RWPE1 (cell line): ENCODE measurements at regions not wholly inside any gene's neighbourhood (a gene's known extent, or its start where the extent isn't known, plus 50 kb on each side); places are given as distances from the start of the nearest gene placed in this dataset.

ENCODE experiments used
- CTCF ChIA-PET: fragments of 350-600 bp; sonication (Branson Sonifier 250); formaldehyde crosslinking; extraction: SDS; loops from one replicate; lab custom pipeline; 2021; lab: Yijun Ruan, JAX
- POLR2A ChIA-PET: fragments of 400-600 bp; formaldehyde crosslinking; extraction: SDS; loops from one replicate; lab custom pipeline; 2020; ENCODE audit warnings: antibody characterized with exemption; ENCODE audit not compliant: low non-redundant PET; lab: Yijun Ruan, JAX
- DNase-seq: peaks from one replicate; pipeline ENCODE4 v3.0.0; 2012; ENCODE audit warnings: low spot score
- H3K27ac ChIP-seq: fragments of 450-650 bp; 2 replicates; pipeline ENCODE4 v1.5.1; 2017
- CTCF ChIP-seq: fragments of 450-650 bp; conservative IDR thresholded peaks from 2 replicates; pipeline ENCODE4 v1.5.1; 2017; ENCODE audit warnings: low read depth, mild to moderate bottlenecking

- no peak for TF ChIP-seq CTCF
- ChIA-PET CTCF (no interaction called here), POLR2A (no interaction called here)
- DNase-seq = no peak
- H3K27ac ChIP-seq = no peak overlapping the region
Observed at GRCh38 chr1:165078391-165078790, 278.1 kb downstream of the LMX1A start.

GRCh38 chr1:165075725-165076370, 280.7 kb downstream of the LMX1A start:
- ChIA-PET CTCF (interaction anchor here (0.7 kb wide), 1 partner anchor 1072 kb away, joined by 5 read pairs; no protein-coding TSS in a partner anchor), POLR2A (no interaction called here)
- no peak overlapping the region for H3K27ac ChIP-seq
- TF ChIP-seq CTCF = peak; percentile 20; the same call in 1 of the 2 replicates
- DNase-seq = peak; percentile 13

GRCh38 chr1:165073185-165074007, 283.1 kb downstream of the LMX1A start:
- ChIA-PET CTCF (interaction anchor here (0.5 to 0.8 kb wide), 13 partner anchors 9 to 1903 kb away, joined by 3 to 5 read pairs (median 3); no protein-coding TSS in a partner anchor), POLR2A (no interaction called here)
- H3K27ac ChIP-seq = no peak overlapping the region
- TF ChIP-seq CTCF = peak; percentile 73
- peak; percentile 55 for DNase-seq

GRCh38 chr1:165070675-165071074, 285.8 kb downstream of the LMX1A start:
- ChIA-PET POLR2A (no interaction called here), CTCF (no interaction called here)
- TF ChIP-seq CTCF = no peak
- DNase-seq = no peak
- no peak overlapping the region for H3K27ac ChIP-seq

GRCh38 chr1:165069829-165070228, 286.7 kb downstream of the LMX1A start:
- CTCF ChIA-PET = interaction anchor here (0.6 kb wide), 1 partner anchor 1057 kb away, joined by 7 read pairs; no protein-coding TSS in a partner anchor
- TF ChIP-seq CTCF = no peak
- DNase-seq = no peak
- POLR2A ChIA-PET = no interaction called here
- no peak overlapping the region for H3K27ac ChIP-seq

- no peak overlapping the region for H3K27ac ChIP-seq
- CTCF ChIA-PET = no interaction called here
- no peak for TF ChIP-seq CTCF
- no peak for DNase-seq
- POLR2A ChIA-PET = no interaction called here
Observed at GRCh38 chr1:165068741-165069140, 287.8 kb downstream of the LMX1A start.
